A549 (cell line): ENCODE measurements at regions not wholly inside any gene's neighbourhood (a gene's known extent, or its start where the extent isn't known, plus 50 kb on each side); places are given as distances from the start of the nearest gene placed in this dataset.

Experiments
- ATAC-seq, 2 experiments: fragments of 200-7000 bp in 1 of 2; fragments of >200 bp in 1 of 2; cut with Nextera tagmentation in 1 of 2; cut with Tn5 transposase in 1 of 2; 3 replicates each; pipeline versions ENCODE4 v1.8.0 to v1.9.1; 2018 to 2020; ENCODE audit warnings: mild to moderate bottlenecking in 1 of 2, moderate library complexity in 1 of 2
- CTCF ChIA-PET: fragments of 300-600 bp; sonication (Branson Sonifier 250); formaldehyde crosslinking; extraction: SDS; loops from one replicate; lab custom pipeline; 2021; ENCODE audit warnings: antibody characterized with exemption, inconsistent platforms; lab: Yijun Ruan, JAX
- POLR2A ChIA-PET: fragments of 350-600 bp; formaldehyde crosslinking; extraction: SDS; loops from one replicate; lab custom pipeline; 2021; ENCODE audit warnings: antibody characterized with exemption, inconsistent platforms; lab: Yijun Ruan, JAX
- DNase-seq, 2 experiments: peaks; one replicate each; pipeline versions ENCODE4 v3.0.0 to v3.0.0-alpha.2; 2011 to 2016; ENCODE audit warnings: low read depth in 1 of 2, low spot score in 1 of 2
- FAIRE-seq: peaks from 2 replicates; lab custom pipeline; 2011; peaks lifted over from hg19 to GRCh38; lab: Jason Lieb, UNC
- H3K27ac ChIP-seq, 2 experiments: fragments of >200 bp; sonication (Bioruptor Twin); formaldehyde crosslinking; 3 replicates each; pipeline ENCODE4 v1.5.1; 2016 to 2017
- H3K4me1 ChIP-seq: fragments of >200 bp; sonication (Bioruptor Twin); formaldehyde crosslinking; 3 replicates; pipeline ENCODE4 v1.6.1; 2016
- H3K4me2 ChIP-seq: fragments of >200 bp; sonication (Bioruptor Twin); formaldehyde crosslinking; 3 replicates; pipeline ENCODE4 v1.6.1; 2016
- H3K4me3 ChIP-seq: fragments of >200 bp; sonication (Bioruptor Twin); formaldehyde crosslinking; 3 replicates; pipeline ENCODE4 v1.5.1; 2016
- H3K9me3 ChIP-seq: fragments of >200 bp; sonication (Bioruptor Twin); formaldehyde crosslinking; 3 replicates; pipeline ENCODE4 v1.6.1; 2016
- BHLHE40 ChIP-seq: IDR thresholded peaks from 2 replicates; pipeline ENCODE4 v1.6.1; 2012; ENCODE audit warnings: low read depth, low read length, inconsistent platforms
- CBX8 ChIP-seq: fragments of 200-600 bp; sonication (generic); IDR thresholded peaks from 2 replicates; pipeline ENCODE4 v1.6.1; 2016
- CEBPB ChIP-seq, 2 experiments: fragments of >200 bp in 1 of 2; sonication (Bioruptor Twin) in 1 of 2; formaldehyde crosslinking in 1 of 2; IDR thresholded peaks; 2 replicates each; pipeline ENCODE4 v1.6.1; 2012 to 2016
- CHD4 ChIP-seq: fragments of 200-600 bp; sonication (generic); IDR thresholded peaks from 2 replicates; pipeline ENCODE4 v1.6.1; 2016; ENCODE audit warnings: antibody characterized with exemption, mild to moderate bottlenecking, borderline replicate concordance
- EHF ChIP-seq: fragments of 250-450 bp; sonication (Bioruptor Pico); IDR thresholded peaks from 2 replicates; pipeline ENCODE4 v1.5.0; 2020; ENCODE audit warnings: mild to moderate bottlenecking
- EHMT2 ChIP-seq: fragments of 200-600 bp; sonication (generic); IDR thresholded peaks from 2 replicates; pipeline ENCODE4 v1.6.1; 2016; ENCODE audit warnings: antibody characterized with exemption, low read depth, mild to moderate bottlenecking, moderate library complexity
- ESRRA ChIP-seq: fragments of 150-350 bp; IDR thresholded peaks from 2 replicates; pipeline ENCODE4 v1.6.1; 2014; ENCODE audit warnings: mild to moderate bottlenecking, low read length, borderline replicate concordance
- FOSB ChIP-seq: fragments of 250-450 bp; sonication (Bioruptor Pico); IDR thresholded peaks from 2 replicates; pipeline ENCODE4 v1.5.0; 2020; ENCODE audit warnings: mild to moderate bottlenecking, moderate library complexity
- FOXS1 ChIP-seq: fragments of 250-450 bp; sonication (Bioruptor Pico); IDR thresholded peaks from 2 replicates; pipeline ENCODE4 v1.5.0; 2020; ENCODE audit warnings: mild to moderate bottlenecking, moderate library complexity
- HDAC2 ChIP-seq: fragments of 200-600 bp; sonication (generic); IDR thresholded peaks from 2 replicates; pipeline ENCODE4 v1.6.1; 2016
- HEYL ChIP-seq: fragments of 250-450 bp; sonication (Bioruptor Pico); IDR thresholded peaks from 2 replicates; pipeline ENCODE4 v1.8.0; 2021; ENCODE audit warnings: mild to moderate bottlenecking, moderate library complexity
- HOXA7 ChIP-seq: fragments of 250-450 bp; sonication (Bioruptor Pico); IDR thresholded peaks from 2 replicates; pipeline ENCODE4 v1.5.0; 2020; ENCODE audit warnings: mild to moderate bottlenecking, moderate library complexity
- JUNB ChIP-seq: fragments of >200 bp; sonication (Bioruptor Twin); formaldehyde crosslinking; IDR thresholded peaks from 2 replicates; pipeline ENCODE4 v1.6.1; 2016
- KDM1A ChIP-seq: fragments of 200-600 bp; sonication (generic); IDR thresholded peaks from 2 replicates; pipeline ENCODE4 v1.6.1; 2016; ENCODE audit warnings: low read depth, mild to moderate bottlenecking
- KDM5A ChIP-seq: fragments of 200-600 bp; sonication (generic); IDR thresholded peaks from 2 replicates; pipeline ENCODE4 v1.6.1; 2016; ENCODE audit warnings: antibody characterized with exemption, mild to moderate bottlenecking
- MYC ChIP-seq: IDR thresholded peaks from 2 replicates; pipeline ENCODE4 v1.6.1; 2012; ENCODE audit warnings: mild to moderate bottlenecking, inconsistent platforms, low read length, improper control_type of control experiment, borderline replicate concordance
- NPAS2 ChIP-seq: fragments of 250-450 bp; sonication (Bioruptor Pico); IDR thresholded peaks from 2 replicates; pipeline ENCODE4 v1.8.0; 2022; ENCODE audit warnings: mild to moderate bottlenecking, moderate library complexity, borderline replicate concordance
- NR3C1 ChIP-seq: fragments of >200 bp; sonication (Bioruptor Twin); formaldehyde crosslinking; IDR thresholded peaks from 3 replicates; pipeline ENCODE4 v1.6.1; 2017
- POLR2AphosphoS2 ChIP-seq: conservative IDR thresholded peaks from 2 replicates; pipeline ENCODE4 v1.6.1; 2012; ENCODE audit warnings: low read length, improper control_type of control experiment, inconsistent platforms
- RAD21 ChIP-seq, 2 experiments: fragments of >200 bp in 1 of 2; sonication (Bioruptor Twin) in 1 of 2; formaldehyde crosslinking in 1 of 2; IDR thresholded peaks in 1 of 2; conservative IDR thresholded peaks in 1 of 2; 2 replicates in 1 of 2; 3 replicates in 1 of 2; pipeline ENCODE4 v1.6.1; 2012 to 2018; ENCODE audit warnings: inconsistent platforms in 1 of 2
- RCOR1 ChIP-seq: fragments of 150-350 bp; IDR thresholded peaks from 2 replicates; pipeline ENCODE4 v1.6.1; 2014; ENCODE audit warnings: antibody characterized with exemption, low read length, low read depth
- REST ChIP-seq: fragments of 200-600 bp; sonication (generic); IDR thresholded peaks from 2 replicates; pipeline ENCODE4 v1.6.1; 2016; ENCODE audit warnings: antibody characterized with exemption, mild to moderate bottlenecking, moderate library complexity
- SMC3 ChIP-seq: fragments of >200 bp; sonication (Bioruptor Twin); formaldehyde crosslinking; IDR thresholded peaks from 3 replicates; pipeline ENCODE4 v1.6.1; 2018; ENCODE audit warnings: inconsistent platforms
- ZC3H11A ChIP-seq: fragments of 450-650 bp; IDR thresholded peaks from 2 replicates; pipeline ENCODE4 v1.6.1; 2014; ENCODE audit warnings: antibody characterized with exemption, mild to moderate bottlenecking
- ZNF302 ChIP-seq: fragments of 250-450 bp; sonication (Bioruptor Pico); IDR thresholded peaks from 2 replicates; pipeline ENCODE4 v1.9.0; 2021; ENCODE audit warnings: inconsistent platforms, mild to moderate bottlenecking, moderate library complexity
- WGBS: methylation state at CpG from one replicate; pipeline ENCODE4 v1.1.6; 2017; ENCODE audit errors: missing lambda C conversion rate; 5-methylcytosine and 5-hydroxymethylcytosine counted together
- TF ChIP-seq, protein P1 (sequence below): IDR thresholded peaks from 2 replicates; pipeline ENCODE4 v1.6.1; 2012; ENCODE audit warnings: low read depth, borderline replicate concordance
- TF ChIP-seq, protein P2 (sequence below): fragments of >200 bp; sonication (Bioruptor Twin); formaldehyde crosslinking; IDR thresholded peaks from 3 replicates; pipeline ENCODE4 v1.5.1; 2016
- TF ChIP-seq, protein P3 (sequence below): IDR thresholded peaks from 2 replicates; pipeline ENCODE4 v1.6.1; 2012
- TF ChIP-seq, protein P4 (sequence below): IDR thresholded peaks from 2 replicates; pipeline ENCODE4 v1.6.1; 2012

DNA sequence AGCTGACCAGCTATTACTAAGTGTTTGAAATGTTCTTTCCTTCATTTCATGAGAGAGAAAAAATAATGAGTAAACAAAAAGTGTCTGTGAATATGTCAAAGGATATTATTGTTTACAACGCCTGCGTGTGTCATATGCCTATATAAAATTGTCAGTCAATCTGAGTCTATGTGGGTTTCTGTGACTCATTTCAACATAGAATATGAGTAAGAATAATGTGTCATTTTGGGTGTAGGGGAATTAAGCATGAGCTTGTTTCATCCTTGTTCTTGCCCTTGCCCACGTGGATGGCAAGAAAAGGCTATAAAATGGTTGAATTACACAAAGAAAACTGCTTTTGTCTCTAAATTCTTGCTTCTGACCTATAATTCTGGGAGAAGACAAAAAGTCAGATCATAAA lies 466.0 kb downstream of the PTH2R start:
- no peak for DNase-seq
- no peaks in the 10 kb centered on the region for H3K4me1 ChIP-seq
- TF ChIP-seq MYC (no peak), CBX8 (no peak), FOSB (CRISPR knock-in tag) (no peak), NR3C1 (no peak), ZC3H11A (no peak), ZNF302 (CRISPR knock-in tag) (no peak), CEBPB (IDR thresholded peaks at IDR 0.05) (no peak), RAD21 (conservative IDR thresholded peaks at IDR 0.05 in 1 of 2, IDR thresholded peaks at IDR 0.05 in 1 of 2) (no peak), JUNB (no peak), POLR2AphosphoS2 (no peak), HDAC2 (no peak), EHMT2 (no peak), EHF (CRISPR knock-in tag) (no peak)
- TF ChIP-seq, protein P1, sequence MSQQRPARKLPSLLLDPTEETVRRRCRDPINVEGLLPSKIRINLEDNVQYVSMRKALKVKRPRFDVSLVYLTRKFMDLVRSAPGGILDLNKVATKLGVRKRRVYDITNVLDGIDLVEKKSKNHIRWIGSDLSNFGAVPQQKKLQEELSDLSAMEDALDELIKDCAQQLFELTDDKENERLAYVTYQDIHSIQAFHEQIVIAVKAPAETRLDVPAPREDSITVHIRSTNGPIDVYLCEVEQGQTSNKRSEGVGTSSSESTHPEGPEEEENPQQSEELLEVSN: no peak
- TF ChIP-seq, protein P2, sequence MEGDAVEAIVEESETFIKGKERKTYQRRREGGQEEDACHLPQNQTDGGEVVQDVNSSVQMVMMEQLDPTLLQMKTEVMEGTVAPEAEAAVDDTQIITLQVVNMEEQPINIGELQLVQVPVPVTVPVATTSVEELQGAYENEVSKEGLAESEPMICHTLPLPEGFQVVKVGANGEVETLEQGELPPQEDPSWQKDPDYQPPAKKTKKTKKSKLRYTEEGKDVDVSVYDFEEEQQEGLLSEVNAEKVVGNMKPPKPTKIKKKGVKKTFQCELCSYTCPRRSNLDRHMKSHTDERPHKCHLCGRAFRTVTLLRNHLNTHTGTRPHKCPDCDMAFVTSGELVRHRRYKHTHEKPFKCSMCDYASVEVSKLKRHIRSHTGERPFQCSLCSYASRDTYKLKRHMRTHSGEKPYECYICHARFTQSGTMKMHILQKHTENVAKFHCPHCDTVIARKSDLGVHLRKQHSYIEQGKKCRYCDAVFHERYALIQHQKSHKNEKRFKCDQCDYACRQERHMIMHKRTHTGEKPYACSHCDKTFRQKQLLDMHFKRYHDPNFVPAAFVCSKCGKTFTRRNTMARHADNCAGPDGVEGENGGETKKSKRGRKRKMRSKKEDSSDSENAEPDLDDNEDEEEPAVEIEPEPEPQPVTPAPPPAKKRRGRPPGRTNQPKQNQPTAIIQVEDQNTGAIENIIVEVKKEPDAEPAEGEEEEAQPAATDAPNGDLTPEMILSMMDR: no peak
- TF ChIP-seq, protein P3, sequence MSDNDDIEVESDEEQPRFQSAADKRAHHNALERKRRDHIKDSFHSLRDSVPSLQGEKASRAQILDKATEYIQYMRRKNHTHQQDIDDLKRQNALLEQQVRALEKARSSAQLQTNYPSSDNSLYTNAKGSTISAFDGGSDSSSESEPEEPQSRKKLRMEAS: no peak
- TF ChIP-seq, protein P4, sequence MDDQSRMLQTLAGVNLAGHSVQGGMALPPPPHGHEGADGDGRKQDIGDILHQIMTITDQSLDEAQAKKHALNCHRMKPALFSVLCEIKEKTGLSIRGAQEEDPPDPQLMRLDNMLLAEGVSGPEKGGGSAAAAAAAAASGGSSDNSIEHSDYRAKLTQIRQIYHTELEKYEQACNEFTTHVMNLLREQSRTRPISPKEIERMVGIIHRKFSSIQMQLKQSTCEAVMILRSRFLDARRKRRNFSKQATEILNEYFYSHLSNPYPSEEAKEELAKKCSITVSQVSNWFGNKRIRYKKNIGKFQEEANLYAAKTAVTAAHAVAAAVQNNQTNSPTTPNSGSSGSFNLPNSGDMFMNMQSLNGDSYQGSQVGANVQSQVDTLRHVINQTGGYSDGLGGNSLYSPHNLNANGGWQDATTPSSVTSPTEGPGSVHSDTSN: no peak
- TF ChIP-seq, all 56 proteins: peak for 0
- CTCF ChIA-PET: no interaction called here
- FAIRE-seq (no peak), ATAC-seq (no peak)
- WGBS: 35% methylated on average over 3 of the region's 3 CpGs
- Histone ChIP-seq H3K4me2 (no peak overlapping the region), H3K9me3 (no peaks in the 10 kb centered on the region), H3K27ac (no peak overlapping the region), H3K4me3 (no peak overlapping the region)
- POLR2A ChIA-PET: no interaction called here

DNA sequence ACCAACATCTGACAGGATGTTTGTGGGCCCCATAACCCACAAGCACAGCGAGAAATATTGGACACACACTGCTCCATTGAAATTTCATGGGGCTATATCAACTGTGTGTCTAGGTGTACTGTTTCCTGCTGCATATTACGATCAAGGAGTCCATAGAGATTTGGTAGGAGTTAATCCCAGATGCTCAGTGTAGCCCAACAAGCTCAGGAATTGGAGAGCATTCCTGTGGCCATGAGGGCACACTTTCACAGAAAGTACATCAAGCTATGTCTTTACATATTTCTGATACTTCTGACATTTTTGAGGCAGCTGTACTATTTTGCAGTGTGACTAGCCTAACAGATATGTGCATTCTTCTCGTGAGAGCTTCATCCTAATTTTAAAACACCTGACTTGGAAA lies 473.1 kb downstream of the PTH2R start:
- H3K9me3 ChIP-seq: no peaks in the 10 kb centered on the region
- H3K4me1 ChIP-seq: no peaks in the 10 kb centered on the region
- POLR2A ChIA-PET: no interaction called here
- no peak for FAIRE-seq
- H3K4me2 ChIP-seq: no peak overlapping the region
- 0% methylated on average over 3 of the region's 3 CpGs for WGBS
- no peak overlapping the region for H3K27ac ChIP-seq
- DNase-seq: no peak
- TF ChIP-seq CHD4 (no peak), EHMT2 (no peak), ESRRA (no peak), KDM1A (no peak), KDM5A (no peak), SMC3 (no peak), ZC3H11A (no peak), MYC (no peak), NPAS2 (no peak), REST (no peak), RCOR1 (no peak), HEYL (CRISPR knock-in tag) (no peak), HOXA7 (CRISPR knock-in tag) (no peak), FOSB (CRISPR knock-in tag) (no peak), BHLHE40 (no peak), FOXS1 (CRISPR knock-in tag) (no peak)
- TF ChIP-seq, protein P1: no peak
- H3K4me3 ChIP-seq: no peak overlapping the region
- no peak for ATAC-seq
- CTCF ChIA-PET: interaction anchor here (1.4 kb wide), 1 partner anchor 10 kb away, joined by 3 read pairs; no protein-coding TSS in a partner anchor
